Activated B cell treated with CpG ODN at 0.5 μM for 24 hours (primary cell): ENCODE measurements at regions not wholly inside any gene's neighbourhood (a gene's known extent, or its start where the extent isn't known, plus 50 kb on each side); places are given as distances from the start of the nearest gene placed in this dataset.

Experiments used
- ATAC-seq: fragments of 200-7000 bp; cut with Tn5 transposase; one replicate; pipeline ENCODE4 v1.10.0; 2021; ENCODE audit warnings: low read depth, mild to moderate bottlenecking, moderate library complexity
- CTCF ChIA-PET: fragments of 350-600 bp; sonication (Branson Sonifier 250); formaldehyde crosslinking; loops from one replicate; lab custom pipeline; 2021; ENCODE audit warnings: antibody characterized with exemption; lab: Charles Lee
- POLR2A ChIA-PET: fragments of 350-600 bp; sonication (Branson Sonifier 250); formaldehyde crosslinking; loops from one replicate; lab custom pipeline; 2021; ENCODE audit warnings: antibody characterized with exemption; lab: Charles Lee
- DNase-seq: peaks from one replicate; pipeline ENCODE4 v3.0.0; 2022
- H3K27ac Mint-ChIP-seq: one replicate; pipeline ENCODE4 v1.8.0; 2020; ENCODE audit warnings: mixed read lengths
- H3K27me3 Mint-ChIP-seq: one replicate; pipeline ENCODE4 v1.8.0; 2021; ENCODE audit warnings: mixed read lengths
- H3K36me3 Mint-ChIP-seq: one replicate; pipeline ENCODE4 v1.8.0; 2021; ENCODE audit warnings: low read depth, mixed read lengths
- H3K4me1 Mint-ChIP-seq: one replicate; pipeline ENCODE4 v1.8.0; 2021; ENCODE audit warnings: mixed read lengths
- H3K4me3 Mint-ChIP-seq: one replicate; pipeline ENCODE4 v1.8.0; 2020; ENCODE audit warnings: mild to moderate bottlenecking, mixed read lengths
- H3K9me3 Mint-ChIP-seq: one replicate; pipeline ENCODE4 v1.8.0; 2020; ENCODE audit warnings: mixed read lengths
- intact Hi-C: fragments of 100-400 bp; cut with micrococcal nuclease; formaldehyde crosslinking; loops from one replicate; pipeline ENCODE4 v1.15.1; 2024
- TF ChIP-seq, protein P1 (sequence below): fragments of 200-600 bp; IDR thresholded peaks from one replicate; pipeline ENCODE4 v1.8.0; 2022; ENCODE audit warnings: antibody characterized with exemption, mild to moderate bottlenecking

DNA sequence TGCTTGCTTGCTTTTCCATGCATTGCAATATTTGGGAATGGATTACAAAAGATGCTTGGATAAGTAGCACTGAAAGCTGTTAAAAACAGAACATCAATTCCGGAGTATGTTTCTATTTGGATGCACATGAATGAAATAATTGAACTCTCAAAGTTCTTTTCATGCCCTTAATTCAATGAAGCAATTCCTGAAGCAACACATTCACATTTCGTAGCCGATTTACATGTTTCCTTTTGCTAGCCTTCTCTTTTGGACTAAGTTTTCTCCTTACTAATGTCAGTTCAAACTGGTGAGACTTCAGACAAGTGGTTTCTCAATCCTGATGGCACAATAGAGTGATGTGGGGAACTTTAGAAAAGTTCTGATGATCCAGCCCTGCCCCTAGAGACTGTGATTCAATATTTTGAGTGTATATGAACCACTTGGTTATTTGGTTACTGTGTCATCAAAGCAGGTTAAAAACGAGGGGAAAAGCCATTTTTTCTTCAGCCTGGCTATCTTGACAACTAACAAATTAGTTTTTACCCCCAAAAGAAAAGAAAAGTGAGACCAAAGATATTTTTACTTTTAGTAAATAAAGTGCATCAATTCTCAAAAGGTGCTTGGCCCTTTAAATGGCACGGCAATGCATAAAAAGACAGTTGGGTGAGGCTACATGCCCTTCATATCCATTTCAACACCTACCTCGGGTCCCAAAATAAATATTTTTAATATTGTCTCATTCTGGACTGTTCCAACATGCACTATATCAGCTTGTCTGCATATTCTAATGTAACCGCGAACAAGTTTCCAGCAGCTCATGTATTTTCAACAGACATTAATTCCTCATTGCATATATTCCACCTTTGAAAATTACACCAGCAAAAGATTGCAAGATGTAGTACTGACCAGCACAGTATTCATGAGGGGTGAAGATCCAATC, 90.1 kb upstream of the RPL34 start:
- no peak overlapping the region for H3K4me3 Mint-ChIP-seq
- H3K4me1 Mint-ChIP-seq: peaks cover 22% of the 10 kb centered on the region
- no peaks in the 10 kb centered on the region for H3K9me3 Mint-ChIP-seq
- DNase-seq: no peak
- intact Hi-C loops: no loop called here
- ChIA-PET CTCF (no interaction called here), POLR2A (no interaction called here)
- no peaks in the 10 kb centered on the region for H3K36me3 Mint-ChIP-seq
- TF ChIP-seq, protein P1, sequence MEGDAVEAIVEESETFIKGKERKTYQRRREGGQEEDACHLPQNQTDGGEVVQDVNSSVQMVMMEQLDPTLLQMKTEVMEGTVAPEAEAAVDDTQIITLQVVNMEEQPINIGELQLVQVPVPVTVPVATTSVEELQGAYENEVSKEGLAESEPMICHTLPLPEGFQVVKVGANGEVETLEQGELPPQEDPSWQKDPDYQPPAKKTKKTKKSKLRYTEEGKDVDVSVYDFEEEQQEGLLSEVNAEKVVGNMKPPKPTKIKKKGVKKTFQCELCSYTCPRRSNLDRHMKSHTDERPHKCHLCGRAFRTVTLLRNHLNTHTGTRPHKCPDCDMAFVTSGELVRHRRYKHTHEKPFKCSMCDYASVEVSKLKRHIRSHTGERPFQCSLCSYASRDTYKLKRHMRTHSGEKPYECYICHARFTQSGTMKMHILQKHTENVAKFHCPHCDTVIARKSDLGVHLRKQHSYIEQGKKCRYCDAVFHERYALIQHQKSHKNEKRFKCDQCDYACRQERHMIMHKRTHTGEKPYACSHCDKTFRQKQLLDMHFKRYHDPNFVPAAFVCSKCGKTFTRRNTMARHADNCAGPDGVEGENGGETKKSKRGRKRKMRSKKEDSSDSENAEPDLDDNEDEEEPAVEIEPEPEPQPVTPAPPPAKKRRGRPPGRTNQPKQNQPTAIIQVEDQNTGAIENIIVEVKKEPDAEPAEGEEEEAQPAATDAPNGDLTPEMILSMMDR: no peak
- ATAC-seq: no peak
- H3K27ac Mint-ChIP-seq: no peak overlapping the region
- peaks cover 11% of the 10 kb centered on the region for H3K27me3 Mint-ChIP-seq

DNA sequence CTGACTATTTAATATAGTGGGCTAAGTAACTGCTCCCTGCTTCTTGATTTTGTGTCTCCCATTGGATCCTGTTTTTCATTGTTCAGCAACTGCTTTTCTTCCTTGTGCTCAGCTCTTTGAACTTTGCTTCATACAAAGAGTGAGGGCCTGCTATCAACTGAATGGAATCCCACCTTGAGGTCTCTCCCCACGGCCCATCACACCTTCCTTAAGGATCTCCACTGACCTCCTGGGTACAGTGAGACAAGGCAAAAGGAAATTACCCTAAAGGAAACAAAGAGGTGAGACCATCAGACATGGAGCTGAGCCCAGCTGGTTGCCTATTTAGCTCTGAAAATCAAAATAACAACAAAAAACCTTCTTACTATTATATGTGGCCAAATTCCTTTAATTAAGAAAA, 91.3 kb upstream of the RPL34 start:
- Mint-ChIP-seq H3K9me3 (no peaks in the 10 kb centered on the region), H3K4me1 (peaks cover 22% of the 10 kb centered on the region), H3K27me3 (peaks cover 11% of the 10 kb centered on the region), H3K4me3 (no peak overlapping the region), H3K36me3 (no peaks in the 10 kb centered on the region), H3K27ac (no peak overlapping the region)
- CTCF ChIA-PET: no interaction called here
- DNase-seq (no peak), ATAC-seq (no peak)
- intact Hi-C loops: no loop called here
- TF ChIP-seq, protein P1: no peak
- POLR2A ChIA-PET: no interaction called here

DNA sequence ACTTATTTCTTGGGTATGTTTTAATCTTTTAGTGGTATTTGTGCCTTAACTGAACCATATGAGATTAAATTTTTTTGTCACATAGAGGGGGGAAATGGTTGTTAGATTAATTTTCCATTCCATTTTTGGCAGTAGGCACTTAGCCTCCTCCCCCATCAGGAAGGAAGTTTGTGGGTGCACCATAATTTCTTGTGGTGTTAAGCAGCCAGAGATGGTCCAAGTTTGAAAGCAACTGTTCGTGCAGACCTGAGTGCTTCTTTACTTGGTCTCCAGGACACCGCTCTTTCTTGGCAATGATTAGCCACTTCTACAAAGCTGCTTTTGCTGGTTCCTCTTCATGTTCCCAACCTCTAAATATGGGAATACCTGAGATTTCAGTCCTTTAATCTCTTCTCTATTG, 92.7 kb upstream of the RPL34 start:
- TF ChIP-seq, protein P1: no peak
- intact Hi-C loops: no loop called here
- no peaks in the 10 kb centered on the region for H3K36me3 Mint-ChIP-seq
- H3K27ac Mint-ChIP-seq: no peak overlapping the region
- H3K4me3 Mint-ChIP-seq: no peak overlapping the region
- ChIA-PET CTCF (no interaction called here), POLR2A (no interaction called here)
- peaks cover 20% of the 10 kb centered on the region for H3K4me1 Mint-ChIP-seq
- peaks cover 4% of the 10 kb centered on the region for H3K27me3 Mint-ChIP-seq
- no peaks in the 10 kb centered on the region for H3K9me3 Mint-ChIP-seq
- ATAC-seq: no peak
- DNase-seq: no peak

DNA sequence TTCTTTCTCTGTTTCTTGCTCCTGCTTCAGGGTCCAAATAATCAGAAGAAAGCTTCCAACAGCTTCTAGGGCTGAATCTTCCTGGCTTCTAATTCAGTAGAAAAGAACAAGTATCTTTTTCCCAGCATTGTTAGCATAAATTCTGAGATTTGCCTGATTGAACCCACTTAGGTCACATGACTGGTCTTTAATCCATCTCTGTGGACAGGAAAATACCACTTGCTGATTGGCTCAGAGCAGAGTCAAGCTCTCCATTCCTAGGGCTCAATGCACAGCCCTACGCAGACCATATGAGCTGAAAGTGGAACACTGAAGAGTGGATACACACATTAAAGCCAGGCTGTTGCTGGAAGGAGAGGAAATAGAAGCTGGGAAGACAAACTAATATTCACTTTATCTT, 99.6 kb upstream of the RPL34 start:
- ChIA-PET CTCF (no interaction called here), POLR2A (no interaction called here)

DNA sequence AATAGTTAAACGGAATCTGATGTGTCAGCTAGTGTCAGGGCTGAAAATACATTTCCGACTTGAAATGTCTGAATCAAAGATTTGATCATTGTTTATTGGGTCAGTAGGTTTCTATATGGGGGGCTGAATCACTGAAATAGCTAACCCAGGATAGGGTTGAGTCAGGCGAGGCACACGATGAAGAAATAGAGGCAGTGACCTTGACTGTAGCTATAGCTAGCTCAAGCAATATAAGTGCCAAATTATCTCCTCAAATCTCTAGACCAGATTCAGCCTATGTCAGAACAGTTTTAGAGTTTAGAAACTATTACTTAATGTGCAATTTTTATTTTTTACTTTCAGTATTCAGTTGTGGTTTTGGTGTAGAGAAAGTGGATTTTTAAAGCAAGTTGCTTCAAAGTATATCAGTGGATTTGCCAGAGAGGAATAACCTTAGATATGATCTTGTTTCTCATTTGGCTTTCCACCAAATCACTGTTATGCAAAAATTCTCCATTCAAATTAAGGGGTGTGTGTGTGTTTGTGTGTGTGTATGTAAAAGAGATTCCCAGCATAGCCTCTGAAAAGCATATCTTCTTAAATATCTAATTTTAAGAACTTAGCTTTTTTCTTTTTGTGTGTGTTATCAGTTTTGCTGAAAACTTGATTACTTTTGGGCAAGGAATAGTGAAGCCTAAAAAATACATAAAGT, 100.3 kb upstream of the RPL34 start:
- CTCF ChIA-PET: no interaction called here
- no peak for DNase-seq
- H3K9me3 Mint-ChIP-seq: no peaks in the 10 kb centered on the region
- ATAC-seq: no peak
- POLR2A ChIA-PET: no interaction called here
- H3K4me3 Mint-ChIP-seq: no peak overlapping the region
- no peaks in the 10 kb centered on the region for H3K4me1 Mint-ChIP-seq
- peaks cover 2% of the 10 kb centered on the region for H3K27me3 Mint-ChIP-seq
- TF ChIP-seq, protein P1: no peak
- no peaks in the 10 kb centered on the region for H3K36me3 Mint-ChIP-seq
- H3K27ac Mint-ChIP-seq: no peak overlapping the region
- intact Hi-C loops: no loop called here

More for the DNA sequence above, 99.6 kb upstream of the RPL34 start:
- Mint-ChIP-seq H3K4me3 (no peak overlapping the region), H3K9me3 (no peaks in the 10 kb centered on the region), H3K36me3 (no peaks in the 10 kb centered on the region), H3K4me1 (no peaks in the 10 kb centered on the region), H3K27ac (no peak overlapping the region), H3K27me3 (no peaks in the 10 kb centered on the region)
- no peak for DNase-seq
- ATAC-seq: no peak
- intact Hi-C loops: no loop called here
- TF ChIP-seq, protein P1: no peak
